ENCODE measurements at regions not wholly inside any gene's neighbourhood (a gene's known extent, or its start where the extent isn't known, plus 50 kb on each side); places are given as distances from the start of the nearest gene placed in this dataset.
"Not testable (repeated sequence)": the region's sequence is repeated elsewhere in the genome, so short reads cannot be mapped to it uniquely, and the experiment has no call there.

GRCh38 chr1:120276710-120277109 lies 100.4 kb upstream of the SEC22B start:
- intact Hi-C loops (cut with DNase I); H3K36me3 ChIP-seq; H3K27me3 ChIP-seq; ATAC-seq; H3K4me3 ChIP-seq; H3K9me3 ChIP-seq; H3K4me1 ChIP-seq; H3K27ac ChIP-seq; DNase-seq; FAIRE-seq: not testable (repeated sequence)
- WGBS, 2 donors: no CpG with 5 or more reads among the region's 5 CpGs

- H3K4me3 ChIP-seq; intact Hi-C loops (cut with DNase I); FAIRE-seq; H3K27ac ChIP-seq; H3K9me3 ChIP-seq; H3K36me3 ChIP-seq; H3K4me1 ChIP-seq; H3K27me3 ChIP-seq; DNase-seq: not testable (repeated sequence)
- no CpG with 5 or more reads among the region's 3 CpGs for WGBS, 2 donors
- peak in 1 of 4 donors; percentile 37 for ATAC-seq
These were observed 98.1 kb upstream of the SEC22B start for GRCh38 chr1:120274438-120274837.

GRCh38 chr1:120273363-120273762 lies 97.0 kb upstream of the SEC22B start:
- intact Hi-C loops (cut with DNase I); H3K27me3 ChIP-seq; H3K4me3 ChIP-seq; H3K4me1 ChIP-seq; FAIRE-seq; H3K9me3 ChIP-seq; DNase-seq; H3K27ac ChIP-seq; H3K36me3 ChIP-seq: not testable (repeated sequence)
- ATAC-seq: peak in 1 of 4 donors; percentile 36
- WGBS, 2 donors: 50 to 60% methylated on average over 2 of the region's 4 CpGs

- H3K36me3 ChIP-seq; intact Hi-C loops (cut with DNase I); H3K9me3 ChIP-seq; FAIRE-seq; DNase-seq; ATAC-seq; H3K4me3 ChIP-seq; H3K27ac ChIP-seq; H3K4me1 ChIP-seq; H3K27me3 ChIP-seq: not testable (repeated sequence)
- no CpG with 5 or more reads among the region's 3 CpGs for WGBS, 2 donors
These were observed 95.9 kb upstream of the SEC22B start for GRCh38 chr1:120272242-120272641.

- intact Hi-C loops (cut with DNase I); H3K9me3 ChIP-seq; H3K36me3 ChIP-seq; H3K27me3 ChIP-seq; H3K4me3 ChIP-seq; DNase-seq; H3K4me1 ChIP-seq; FAIRE-seq; H3K27ac ChIP-seq: not testable (repeated sequence)
- no CpG with 5 or more reads among the region's 5 CpGs for WGBS, 2 donors
- ATAC-seq: peak in 2 of 4 donors; percentile 14 to 26
These were observed 95.4 kb upstream of the SEC22B start for GRCh38 chr1:120271561-120272221.

GRCh38 chr1:120267894-120268551 lies 91.7 kb upstream of the SEC22B start:
- H3K27ac ChIP-seq; H3K4me3 ChIP-seq; H3K9me3 ChIP-seq; FAIRE-seq; ATAC-seq; H3K4me1 ChIP-seq; H3K36me3 ChIP-seq; H3K27me3 ChIP-seq; DNase-seq; intact Hi-C loops (cut with DNase I): not testable (repeated sequence)
- WGBS, 2 donors: no CpG with 5 or more reads among the region's 1 CpG

- intact Hi-C loops (cut with DNase I); H3K4me3 ChIP-seq; H3K4me1 ChIP-seq; DNase-seq; ATAC-seq; H3K27ac ChIP-seq; H3K9me3 ChIP-seq; FAIRE-seq; H3K36me3 ChIP-seq; H3K27me3 ChIP-seq: not testable (repeated sequence)
- 93 to 95% methylated on average over 3 of the region's 6 CpGs for WGBS, 2 donors
These were observed 88.2 kb upstream of the SEC22B start for GRCh38 chr1:120264564-120264963.

GRCh38 chr1:120262791-120263751 lies 86.8 kb upstream of the SEC22B start:
- H3K36me3 ChIP-seq; FAIRE-seq; H3K9me3 ChIP-seq; H3K27me3 ChIP-seq; H3K4me3 ChIP-seq; H3K4me1 ChIP-seq; H3K27ac ChIP-seq; intact Hi-C loops (cut with DNase I); DNase-seq: not testable (repeated sequence)
- ATAC-seq: peak in 2 of 4 donors; percentile 56 to 62
- WGBS, 2 donors: no CpG with 5 or more reads among the region's 4 CpGs

- 0 to 6% methylated on average over 2 of the region's 2 CpGs for WGBS, 2 donors
- peak in 3 of 4 donors; percentile 24 to 56 (median 32) for ATAC-seq
- FAIRE-seq; H3K27ac ChIP-seq; H3K9me3 ChIP-seq; intact Hi-C loops (cut with DNase I); H3K36me3 ChIP-seq; H3K27me3 ChIP-seq; H3K4me1 ChIP-seq; H3K4me3 ChIP-seq; DNase-seq: not testable (repeated sequence)
These were observed 81.4 kb upstream of the SEC22B start for GRCh38 chr1:120257778-120258105.

- H3K36me3 ChIP-seq; DNase-seq; intact Hi-C loops (cut with DNase I); H3K4me1 ChIP-seq; FAIRE-seq; H3K27ac ChIP-seq; H3K4me3 ChIP-seq; H3K9me3 ChIP-seq; H3K27me3 ChIP-seq; ATAC-seq: not testable (repeated sequence)
- no CpG with 5 or more reads among the region's 6 CpGs for WGBS, 2 donors
These were observed 80.9 kb upstream of the SEC22B start for GRCh38 chr1:120257064-120257777.

- H3K9me3 ChIP-seq; H3K4me3 ChIP-seq; H3K27ac ChIP-seq; intact Hi-C loops (cut with DNase I); DNase-seq; H3K36me3 ChIP-seq; H3K4me1 ChIP-seq; FAIRE-seq; H3K27me3 ChIP-seq: not testable (repeated sequence)
- no CpG with 5 or more reads among the region's 2 CpGs for WGBS, 2 donors
- ATAC-seq: peak in 2 of 4 donors; percentile 36 to 45
These were observed 74.4 kb upstream of the SEC22B start for GRCh38 chr1:120250756-120251155.

All from pancreas (tissue), 10 donors.